ENCODE measurements at regions not wholly inside any gene's neighbourhood (a gene's known extent, or its start where the extent isn't known, plus 50 kb on each side); places are given as distances from the start of the nearest gene placed in this dataset.

DNA sequence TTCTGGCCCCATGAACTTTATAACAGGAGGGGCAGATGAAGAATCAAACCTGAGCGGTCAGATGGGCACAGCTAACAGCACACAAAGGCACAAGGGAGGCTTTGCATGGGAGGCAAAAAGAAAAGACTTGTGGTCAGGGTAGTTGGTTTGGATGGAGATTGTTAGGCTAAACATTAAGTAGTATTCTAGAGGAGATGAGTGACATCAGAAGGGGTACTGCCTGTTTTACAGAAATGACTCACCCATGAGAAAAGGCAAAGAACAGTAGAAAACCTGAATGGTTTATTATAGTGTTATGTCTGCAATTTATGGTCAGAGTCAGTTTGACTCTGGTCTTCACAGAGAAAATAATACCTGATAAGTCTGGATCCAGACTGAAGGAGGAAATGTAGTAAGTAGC lies 129.8 kb upstream of the KIRREL3 start:
- no peak for DNase-seq (ENCODE audit: low spot score)

DNA sequence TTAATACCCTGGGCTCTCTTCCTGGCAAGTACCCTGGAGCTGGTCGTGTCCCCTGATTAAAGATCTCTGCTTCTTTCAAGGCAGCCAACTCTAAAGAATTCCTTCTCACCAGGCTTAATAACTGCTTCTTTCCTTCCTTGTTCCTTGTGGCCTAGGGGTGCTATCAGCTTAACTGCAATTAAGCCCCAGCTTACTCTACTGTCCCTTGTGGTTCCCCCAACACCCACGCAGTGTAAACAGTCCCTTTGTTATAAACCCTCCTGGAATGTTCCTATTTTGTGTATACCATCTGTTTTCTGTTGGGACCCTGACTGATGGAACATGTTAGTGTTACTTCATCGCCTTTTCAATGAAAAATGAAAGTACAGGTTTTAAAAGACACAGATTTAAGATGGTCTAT lies 126.4 kb upstream of the KIRREL3 start:
- no peak for DNase-seq (ENCODE audit: low spot score)

GRCh38 chr11:127119356-127119755 lies 118.8 kb upstream of the KIRREL3 start:
- no peak for DNase-seq (ENCODE audit: low spot score)

DNA sequence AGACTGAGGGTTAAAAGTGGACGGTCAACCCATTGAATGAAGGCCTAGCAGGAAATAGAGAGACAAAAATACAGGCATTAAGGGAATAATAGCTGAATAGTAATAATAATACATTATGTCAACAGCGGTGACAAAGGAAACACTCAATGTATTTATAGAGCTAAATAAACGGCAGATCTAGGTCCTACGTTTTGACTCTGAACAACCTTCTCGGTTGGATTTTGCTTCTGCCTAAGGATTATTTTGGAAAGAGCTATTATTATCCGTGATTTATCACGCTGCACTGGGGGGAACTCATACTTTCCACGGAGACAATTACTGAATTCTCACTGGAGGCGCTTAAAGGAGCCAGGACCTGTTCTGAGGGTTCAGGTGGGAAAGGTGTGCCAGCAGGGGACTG lies 118.2 kb upstream of the KIRREL3 start:
- no peak for DNase-seq (ENCODE audit: low spot score)

GRCh38 chr11:127117231-127117739 lies 116.7 kb upstream of the KIRREL3 start:
- no peak for DNase-seq (ENCODE audit: low spot score)

DNA sequence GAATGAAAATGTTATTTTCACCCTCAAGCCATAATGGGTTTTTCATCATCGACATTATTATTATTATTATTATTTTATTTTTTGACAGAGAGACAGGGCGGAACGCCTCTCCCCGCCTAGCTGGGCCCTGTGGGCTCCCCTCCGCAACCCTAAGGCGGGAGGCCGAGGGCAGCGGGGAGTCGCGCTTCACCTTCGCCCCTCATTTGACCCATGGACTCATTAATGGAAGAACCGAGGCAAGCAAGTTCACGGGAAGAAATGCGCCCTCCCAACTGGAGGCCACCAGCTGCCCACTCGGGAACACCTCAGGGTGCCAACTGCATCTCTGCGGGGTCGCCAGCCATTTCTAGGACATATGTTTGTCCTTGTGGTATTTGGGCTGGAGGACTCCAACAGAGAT lies 115.3 kb upstream of the KIRREL3 start:
- DNase-seq (ENCODE audit: low spot score), result no peak

DNA sequence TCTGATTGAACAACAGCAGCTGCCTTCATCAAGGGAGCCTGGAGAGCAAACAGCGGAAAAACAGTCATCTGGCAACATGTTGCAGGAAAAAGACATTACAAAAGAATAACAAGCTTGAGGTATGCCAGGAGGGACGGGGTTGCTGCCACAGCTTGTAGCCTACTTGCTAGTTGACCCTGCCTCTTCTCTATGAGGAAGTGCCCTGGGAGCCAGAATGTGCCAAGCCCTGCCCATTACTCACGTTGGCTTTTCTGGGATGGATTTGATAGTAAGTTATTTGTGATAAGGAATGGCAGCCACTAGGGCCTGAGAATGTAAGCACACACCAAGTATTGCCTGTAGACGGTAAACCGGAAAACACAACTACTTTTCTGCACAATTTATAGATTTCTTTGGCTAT lies 113.5 kb upstream of the KIRREL3 start:
- no peak for DNase-seq (ENCODE audit: low spot score)

- no peak for DNase-seq (ENCODE audit: low spot score)
Observed at GRCh38 chr11:127110542-127110941, 110.0 kb upstream of the KIRREL3 start.

GRCh38 chr11:127109796-127110480 lies 109.4 kb upstream of the KIRREL3 start:
- no peak for DNase-seq (ENCODE audit: low spot score)

GRCh38 chr11:127108838-127109237 lies 108.3 kb upstream of the KIRREL3 start:
- no peak for DNase-seq (ENCODE audit: low spot score)

DNA sequence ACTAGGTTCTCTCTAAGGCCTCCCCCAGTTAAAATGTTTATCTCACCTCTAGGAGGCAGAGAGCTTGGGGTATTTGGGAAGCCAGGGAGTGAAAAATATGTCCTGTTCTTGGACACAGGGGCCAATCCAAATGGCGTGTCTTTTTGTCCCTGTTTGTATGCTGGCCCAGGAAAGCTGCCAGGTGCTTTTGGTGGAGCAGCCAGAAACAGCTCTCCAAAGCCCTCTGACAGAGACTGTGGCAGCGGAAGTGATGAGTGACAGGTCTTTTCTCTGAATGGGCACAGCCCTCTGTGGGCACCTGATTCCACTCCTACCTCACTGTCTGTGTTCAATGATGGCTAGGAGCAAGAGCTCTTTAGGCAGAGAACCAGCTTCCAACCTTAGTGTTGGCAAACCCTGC lies 106.4 kb upstream of the KIRREL3 start:
- DNase-seq (ENCODE audit: low spot score), result no peak

DNA sequence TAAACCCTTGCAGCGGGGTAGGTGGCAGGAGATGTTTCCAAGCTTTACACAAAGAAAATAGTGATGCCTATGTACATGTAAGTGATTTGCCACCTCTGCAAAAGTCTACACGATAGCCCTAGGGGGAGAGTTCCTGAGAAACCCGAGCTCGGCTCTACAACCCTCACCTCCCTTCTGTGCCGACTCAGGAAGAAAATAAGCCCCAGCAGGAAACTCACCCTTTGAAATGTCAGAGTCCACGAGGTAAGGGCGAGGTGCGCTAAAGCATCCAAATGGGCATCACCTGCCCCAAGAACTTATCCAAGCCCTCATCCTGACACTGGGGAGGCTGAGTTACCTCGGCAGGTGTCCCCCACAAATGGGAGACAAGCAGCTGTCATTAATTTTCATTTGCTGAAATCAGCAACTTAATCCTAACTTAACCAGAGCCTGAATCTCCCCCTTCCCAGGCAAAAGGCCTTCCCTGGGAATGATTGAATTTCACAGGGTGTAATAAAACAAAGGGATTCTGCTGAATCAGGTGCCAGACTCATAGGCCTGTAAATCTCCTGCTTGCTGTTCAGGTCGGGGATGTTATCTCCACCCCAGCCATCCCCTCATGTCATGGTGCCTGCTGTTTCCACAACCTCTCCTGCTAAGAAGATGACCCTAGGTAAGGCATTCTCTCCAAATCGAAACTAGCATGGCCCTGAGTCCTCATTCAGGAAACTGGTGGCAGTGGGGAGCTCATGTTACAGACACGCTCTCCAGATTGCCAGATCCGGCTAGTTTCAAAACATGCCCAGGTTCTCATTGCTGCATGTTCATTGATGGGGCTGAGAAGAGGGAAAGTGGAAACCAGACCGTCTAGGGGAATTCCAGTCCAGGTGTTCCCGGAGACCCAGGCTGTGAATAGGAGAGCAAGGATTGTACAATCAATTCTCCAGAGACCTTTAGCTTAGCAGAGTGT lies 105.3 kb upstream of the KIRREL3 start:
- DNase-seq (ENCODE audit: low spot score), result no peak

DNA sequence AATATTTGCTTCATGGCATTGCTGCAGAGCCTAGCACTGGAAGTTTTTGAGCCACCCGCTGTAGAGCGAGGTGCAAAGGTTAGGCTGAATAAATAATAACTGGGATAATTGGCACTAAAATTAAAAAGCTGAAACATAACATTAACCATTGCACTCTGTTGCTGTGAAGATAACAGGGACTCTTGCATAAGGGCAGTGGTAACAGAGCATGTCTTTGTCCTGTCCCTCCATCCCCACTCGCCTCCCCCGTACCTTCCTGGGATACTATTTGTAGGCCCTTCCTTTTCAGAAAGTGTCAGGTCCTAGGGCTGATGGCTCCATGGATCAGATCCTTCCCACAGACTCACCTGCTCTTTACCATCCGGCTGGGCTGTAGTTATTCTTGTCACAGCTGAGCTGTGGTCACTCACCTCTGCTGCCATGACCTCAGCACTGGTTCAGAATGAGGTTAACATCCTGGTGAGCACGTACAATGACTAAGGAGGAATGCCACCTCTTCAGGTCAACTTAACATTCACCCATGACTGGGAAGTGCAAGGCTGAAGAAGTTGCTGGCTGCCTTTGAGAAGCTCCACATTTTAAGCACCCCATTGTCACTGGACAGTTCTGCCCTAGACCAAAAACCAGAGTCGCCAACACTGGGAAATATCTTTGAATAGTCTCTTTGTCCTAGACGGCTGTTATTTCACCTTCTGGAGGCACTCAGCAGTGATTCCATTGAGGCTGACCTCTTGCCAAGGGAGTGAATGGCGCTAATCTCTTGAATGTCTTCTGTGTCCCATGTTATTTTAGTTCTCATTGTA lies 103.2 kb upstream of the KIRREL3 start:
- DNase-seq (ENCODE audit: low spot score), result no peak

- no peak for DNase-seq (ENCODE audit: low spot score)
Observed at GRCh38 chr11:127098684-127099083, 98.1 kb upstream of the KIRREL3 start.

GRCh38 chr11:127080735-127081134 lies 80.2 kb upstream of the KIRREL3 start:
- DNase-seq (ENCODE audit: low spot score), result no peak

DNA sequence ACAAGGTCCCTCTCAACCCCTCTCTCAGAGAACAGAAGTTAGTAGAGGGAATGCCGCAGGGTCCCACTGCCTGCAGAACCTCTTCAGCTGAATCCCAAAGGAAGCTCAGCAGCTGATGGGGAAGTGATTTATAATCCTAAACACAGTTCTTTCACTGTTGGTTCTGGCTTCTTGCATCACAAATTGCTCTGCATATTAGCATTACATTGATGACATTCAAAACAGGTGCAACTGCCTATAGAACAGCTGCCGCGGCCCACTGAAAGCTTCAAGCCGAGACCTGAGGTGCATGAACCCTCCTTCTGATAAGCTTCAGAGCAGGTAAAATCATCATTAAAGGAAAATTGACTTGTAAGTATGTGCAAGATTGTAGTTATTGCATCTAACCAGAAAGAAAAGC lies 75.2 kb upstream of the KIRREL3 start:
- DNase-seq (ENCODE audit: low spot score), result no peak

DNA sequence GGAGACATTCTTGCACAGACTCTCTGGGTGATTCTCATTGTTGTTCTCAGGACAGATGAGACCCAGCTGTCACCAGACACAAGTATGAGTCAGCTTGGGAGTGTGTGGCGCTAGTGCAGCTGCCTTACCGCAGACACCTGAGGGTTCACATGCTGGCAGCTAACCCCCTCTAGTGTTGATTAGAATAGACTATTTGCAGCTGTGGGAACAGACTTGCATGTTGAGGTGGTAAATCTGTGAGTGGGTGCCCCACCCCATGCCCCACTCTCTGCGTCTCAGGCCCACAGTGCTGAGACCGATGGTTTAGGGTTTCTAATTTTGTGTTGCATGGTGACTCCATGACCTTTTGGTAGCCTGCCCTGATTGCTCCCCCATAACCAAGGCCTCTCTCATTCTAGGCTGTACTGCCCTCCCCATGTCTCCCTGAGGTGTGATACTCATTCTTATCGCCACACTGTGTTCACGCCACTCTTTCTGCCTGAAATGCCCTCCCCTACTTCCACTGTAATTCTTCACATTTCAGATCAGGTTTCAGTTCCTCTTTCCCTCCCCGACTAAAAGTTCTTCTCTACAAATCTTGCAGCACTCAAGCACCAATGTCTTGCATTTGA lies 73.7 kb upstream of the KIRREL3 start:
- DNase-seq (ENCODE audit: low spot score), result peak; percentile 4

DNA sequence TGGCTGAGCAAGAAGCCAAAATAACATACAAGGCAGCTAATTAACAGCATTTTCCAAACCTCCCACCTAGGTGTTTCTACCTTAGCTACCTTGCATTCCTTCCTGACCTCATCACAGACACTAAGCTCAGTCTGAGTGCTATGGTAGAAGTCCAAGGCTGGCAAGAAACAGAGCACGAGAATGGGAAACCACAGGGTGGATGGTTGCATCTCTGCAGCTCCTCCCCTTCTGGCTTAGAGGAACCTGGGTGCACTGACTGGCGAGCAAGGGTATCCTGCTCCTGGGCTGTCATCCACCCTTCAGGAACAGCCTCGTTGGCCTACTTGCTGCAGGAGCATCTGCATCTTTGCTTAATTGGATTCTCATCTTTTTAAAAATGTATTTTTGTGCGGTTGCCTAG lies 73.1 kb upstream of the KIRREL3 start:
- no peak for DNase-seq (ENCODE audit: low spot score)

DNA sequence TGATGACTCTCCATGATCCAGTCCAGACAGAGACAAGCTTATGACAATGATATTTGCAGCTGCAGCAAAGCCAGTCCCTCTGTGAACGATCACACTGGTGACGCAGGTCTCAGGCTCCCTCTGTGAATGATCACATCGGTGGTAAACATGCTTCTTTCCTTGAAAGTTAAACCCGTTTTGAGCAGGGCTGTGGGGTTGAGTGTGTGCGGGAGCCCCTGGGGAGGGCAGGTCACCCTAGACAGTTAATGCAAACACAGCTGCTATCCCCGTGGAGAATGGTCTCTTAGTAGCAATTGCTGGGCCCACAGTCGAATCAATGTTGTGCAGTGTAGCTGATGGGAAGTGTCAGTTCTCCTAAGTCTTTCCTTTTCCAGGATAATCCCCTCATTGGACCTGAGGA lies 71.0 kb upstream of the KIRREL3 start:
- no peak for DNase-seq (ENCODE audit: low spot score)

DNA sequence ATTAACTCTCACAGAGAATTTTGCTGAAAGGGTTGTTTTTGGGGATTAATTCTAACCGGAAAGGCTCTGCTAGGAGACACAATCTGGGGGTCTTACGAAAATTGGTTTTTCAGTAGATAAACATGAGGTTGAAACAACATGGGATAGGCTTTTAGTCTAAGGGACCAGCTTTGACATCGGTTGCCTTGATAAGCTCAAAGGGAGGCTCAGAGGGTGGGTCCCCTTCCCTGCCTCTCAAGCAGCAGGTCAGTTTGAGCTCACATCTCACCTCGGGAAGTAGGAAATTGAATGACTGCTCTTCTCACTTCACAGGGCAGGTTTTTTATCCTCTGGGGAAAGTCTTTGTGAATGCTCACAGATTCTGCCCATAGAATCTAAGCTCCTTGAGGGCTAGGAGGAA lies 70.2 kb upstream of the KIRREL3 start:
- DNase-seq (ENCODE audit: low spot score), result no peak

- DNase-seq (ENCODE audit: low spot score), result no peak
Observed at GRCh38 chr11:127066401-127067090, 66.0 kb upstream of the KIRREL3 start.

Measured in LoVo (cell line).